ENCODE measurements at regions not wholly inside any gene's neighbourhood (a gene's known extent, or its start where the extent isn't known, plus 50 kb on each side); places are given as distances from the start of the nearest gene placed in this dataset.

- intact Hi-C loops (cut with DNase I; ENCODE audit: low total_unique reads) = no loop called here
- DNase-seq = peak in 1 of 2 donors; percentile 51
- H3K36me3 ChIP-seq = no peaks in the 10 kb centered on the region
- no peaks in the 10 kb centered on the region for H3K27me3 ChIP-seq
- no peaks in the 10 kb centered on the region for H3K9me3 ChIP-seq
- peak overlapping the region; percentile 25 to 33 for H3K4me3 ChIP-seq
- TF ChIP-seq CTCF (IDR thresholded peaks at IDR 0.05) = no peak
- H3K27ac ChIP-seq = no peak overlapping the region
- no peaks in the 10 kb centered on the region for H3K4me1 ChIP-seq
Observed at GRCh38 chr2:200156166-200156835, 150.2 kb upstream of the SPATS2L start.

GRCh38 chr2:200158647-200159356 lies 147.7 kb upstream of the SPATS2L start:
- H3K36me3 ChIP-seq = no peaks in the 10 kb centered on the region
- DNase-seq = no peak
- TF ChIP-seq CTCF (IDR thresholded peaks at IDR 0.05) = no peak
- no peaks in the 10 kb centered on the region for H3K27me3 ChIP-seq
- intact Hi-C loops (cut with DNase I; ENCODE audit: low total_unique reads) = no loop called here
- no peak overlapping the region for H3K4me3 ChIP-seq
- H3K9me3 ChIP-seq = no peaks in the 10 kb centered on the region
- H3K4me1 ChIP-seq = no peaks in the 10 kb centered on the region
- no peak overlapping the region for H3K27ac ChIP-seq

GRCh38 chr2:200159357-200159707 lies 147.2 kb upstream of the SPATS2L start:
- TF ChIP-seq CTCF (IDR thresholded peaks at IDR 0.05) = no peak
- no peak for DNase-seq
- intact Hi-C loops (cut with DNase I; ENCODE audit: low total_unique reads) = no loop called here
- no peaks in the 10 kb centered on the region for H3K27me3 ChIP-seq
- H3K4me3 ChIP-seq = no peak overlapping the region
- H3K9me3 ChIP-seq = peaks cover 0 to 5% (median 0%) of the 10 kb centered on the region in 3 donors
- H3K27ac ChIP-seq = no peak overlapping the region
- H3K4me1 ChIP-seq = no peaks in the 10 kb centered on the region
- H3K36me3 ChIP-seq = no peaks in the 10 kb centered on the region

GRCh38 chr2:200159829-200160781 lies 146.4 kb upstream of the SPATS2L start:
- H3K9me3 ChIP-seq = peaks cover 0 to 6% (median 0%) of the 10 kb centered on the region in 3 donors
- DNase-seq = no peak
- H3K4me1 ChIP-seq = no peaks in the 10 kb centered on the region
- no peak overlapping the region for H3K27ac ChIP-seq
- intact Hi-C loops (cut with DNase I; ENCODE audit: low total_unique reads) = no loop called here
- no peak overlapping the region for H3K4me3 ChIP-seq
- H3K36me3 ChIP-seq = no peaks in the 10 kb centered on the region
- no peak for TF ChIP-seq CTCF (IDR thresholded peaks at IDR 0.05)
- H3K27me3 ChIP-seq = no peaks in the 10 kb centered on the region

GRCh38 chr2:200161458-200161857 lies 145.0 kb upstream of the SPATS2L start:
- H3K27ac ChIP-seq = no peak overlapping the region
- no peak overlapping the region for H3K4me3 ChIP-seq
- H3K36me3 ChIP-seq = no peaks in the 10 kb centered on the region
- peaks cover 0 to 15% (median 4%) of the 10 kb centered on the region in 3 donors for H3K9me3 ChIP-seq
- no peaks in the 10 kb centered on the region for H3K27me3 ChIP-seq
- no peak for TF ChIP-seq CTCF (IDR thresholded peaks at IDR 0.05)
- DNase-seq = no peak
- H3K4me1 ChIP-seq = no peaks in the 10 kb centered on the region
- intact Hi-C loops (cut with DNase I; ENCODE audit: low total_unique reads) = no loop called here

Measured in tibial artery (tissue), 4 donors.